Spleen (tissue), 11 donors: ENCODE measurements at regions not wholly inside any gene's neighbourhood (a gene's known extent, or its start where the extent isn't known, plus 50 kb on each side); places are given as distances from the start of the nearest gene placed in this dataset.

Experiments
- DNase-seq: peaks from one replicate; pipeline ENCODE4 v3.0.0-alpha.2; 2020
- H3K27ac ChIP-seq, 8 donors: fragments of 200-600 bp; sonication (generic) in 7 of 8; 1 replicate in 4 of 8; 2 replicates in 4 of 8; pipeline versions ENCODE4 v1.5.0 to v1.8.0; 2016 to 2021; ENCODE audit warnings: inconsistent platforms in 4 of 8, mild to moderate bottlenecking in 4 of 8, moderate library complexity in 1 of 8
- H3K27me3 ChIP-seq, 7 donors: fragments of 200-600 bp; sonication (generic) in 6 of 7; replicated peaks in 1 of 7; 1 replicate in 4 of 7; 2 replicates in 3 of 7; pipeline versions ENCODE4 v1.5.0 to v1.8.0; 2016 to 2021; ENCODE audit warnings: inconsistent platforms in 3 of 7, mild to moderate bottlenecking in 1 of 7
- H3K36me3 ChIP-seq, 6 donors: fragments of 200-600 bp; sonication (generic) in 5 of 6; 1 replicate in 4 of 6; 2 replicates in 2 of 6; pipeline versions ENCODE4 v1.5.0 to v1.8.0; 2016 to 2021; ENCODE audit warnings: inconsistent platforms in 2 of 6
- H3K4me1 ChIP-seq, 6 donors: fragments of 200-600 bp; sonication (generic) in 5 of 6; 1 replicate in 3 of 6; 2 replicates in 3 of 6; pipeline versions ENCODE4 v1.5.0 to v1.8.0; 2016 to 2021; ENCODE audit warnings: inconsistent platforms in 3 of 6
- H3K4me3 ChIP-seq, 8 donors: fragments of 200-600 bp; sonication (generic) in 7 of 8; 1 replicate in 4 of 8; 2 replicates in 4 of 8; pipeline versions ENCODE4 v1.5.0 to v1.8.0; 2016 to 2021; ENCODE audit warnings: inconsistent platforms in 4 of 8, mild to moderate bottlenecking in 4 of 8, moderate library complexity in 2 of 8
- H3K9me3 ChIP-seq, 8 donors: fragments of 200-600 bp; sonication (generic) in 7 of 8; 1 replicate in 4 of 8; 2 replicates in 4 of 8; pipeline versions ENCODE4 v1.5.0 to v1.8.0; 2016 to 2021; ENCODE audit warnings: inconsistent platforms in 4 of 8
- CTCF ChIP-seq, 11 experiments: fragments of 200-600 bp in 7 of 11; fragments of 450-650 bp in 4 of 11; sonication (generic) in 4 of 11; IDR thresholded peaks in 8 of 11; conservative IDR thresholded peaks in 3 of 11; 1 replicate in 7 of 11; 2 replicates in 4 of 11; pipeline versions ENCODE4 v1.4.0 to v1.8.0; 2016 to 2021; ENCODE audit warnings: antibody characterized with exemption in 11 of 11, inconsistent platforms in 4 of 11, mild to moderate bottlenecking in 1 of 11
- POLR2A ChIP-seq, 3 donors: fragments of 450-650 bp; IDR thresholded peaks; one replicate each; pipeline ENCODE4 v1.5.1; 2017; ENCODE audit warnings: antibody characterized with exemption in 3 of 3, mild to moderate bottlenecking in 1 of 3
- POLR2AphosphoS5 ChIP-seq, 3 donors: sonication (generic); formaldehyde crosslinking; IDR thresholded peaks; one replicate each; pipeline ENCODE4 v1.5.1; 2017; ENCODE audit warnings: antibody characterized with exemption in 3 of 3
- WGBS, 5 donors: extraction: QIAGEN DNeasy Blood & Tissue Kit in 3 of 5; methylation state at CpG; one replicate each; pipeline versions ENCODE4 v1.1.5 to v1.1.7; 2013 to 2018; 5-methylcytosine and 5-hydroxymethylcytosine counted together
- intact Hi-C: fragments of 100-400 bp; cut with DNase I; formaldehyde crosslinking; loops from one replicate; pipeline ENCODE4 v1.15.0; 2023; ENCODE audit warnings: low total_unique reads
- donor health status: healthy with polysubstance abuse.
- donor health status: DM: no; HTN: no; CAD: no; lungs with moderate emphysema.
- donor health status: DM: no; HTN: no; CAD: no.
- donor health status: Bipolar disorder and iron deficiency.
- donor health status: healthy.
- donor health status: DM: no; HTN: no; CAD: no.
- donor health status: DM: yes; HTN: yes; CAD: no.

GRCh38 chr11:134901542-134901941, 489.5 kb upstream of the B3GAT1 start:
- Histone ChIP-seq H3K27ac (no peak overlapping the region), H3K4me3 (no peak overlapping the region), H3K36me3 (no peaks in the 10 kb centered on the region), H3K9me3 (no peaks in the 10 kb centered on the region), H3K4me1 (peaks cover 0 to 2% (median 0%) of the 10 kb centered on the region in 6 donors), H3K27me3 (peaks cover 0 to 35% (median 0%) of the 10 kb centered on the region in 7 donors)
- WGBS, 5 donors: 69 to 83% (median 73%) methylated on average over 7 of the region's 7 CpGs
- TF ChIP-seq POLR2A (IDR thresholded peaks at IDR 0.05) (no peak), POLR2AphosphoS5 (IDR thresholded peaks at IDR 0.05) (no peak), CTCF (IDR thresholded peaks at IDR 0.05 in 8 of 11, conservative IDR thresholded peaks at IDR 0.05 in 3 of 11) (no peak)
- DNase-seq: no peak
- intact Hi-C loops: no loop called here

GRCh38 chr11:134893810-134894685, 482.0 kb upstream of the B3GAT1 start:
- H3K9me3 ChIP-seq: peaks cover 0 to 12% (median 0%) of the 10 kb centered on the region in 8 donors
- no peak overlapping the region for H3K4me3 ChIP-seq
- H3K27ac ChIP-seq: no peak overlapping the region
- peaks cover 0 to 3% (median 0%) of the 10 kb centered on the region in 7 donors for H3K27me3 ChIP-seq
- 76 to 83% (median 79%) methylated on average over 13 of the region's 13 CpGs for WGBS, 5 donors
- no peaks in the 10 kb centered on the region for H3K4me1 ChIP-seq
- H3K36me3 ChIP-seq: no peaks in the 10 kb centered on the region
- no peak for DNase-seq
- no peak for TF ChIP-seq POLR2A (IDR thresholded peaks at IDR 0.05)
- TF ChIP-seq POLR2AphosphoS5 (IDR thresholded peaks at IDR 0.05): no peak
- TF ChIP-seq CTCF (IDR thresholded peaks at IDR 0.05 in 8 of 11, conservative IDR thresholded peaks at IDR 0.05 in 3 of 11): no peak
- intact Hi-C loops: no loop called here

- Histone ChIP-seq H3K4me1 (no peaks in the 10 kb centered on the region), H3K27me3 (peaks cover 0 to 28% (median 0%) of the 10 kb centered on the region in 7 donors), H3K9me3 (peaks cover 0 to 12% (median 0%) of the 10 kb centered on the region in 8 donors), H3K4me3 (no peak overlapping the region), H3K36me3 (no peaks in the 10 kb centered on the region), H3K27ac (no peak overlapping the region)
- 64 to 82% (median 68%) methylated on average over 5 of the region's 5 CpGs for WGBS, 5 donors
- TF ChIP-seq CTCF (IDR thresholded peaks at IDR 0.05 in 8 of 11, conservative IDR thresholded peaks at IDR 0.05 in 3 of 11) (no peak), POLR2A (IDR thresholded peaks at IDR 0.05) (no peak), POLR2AphosphoS5 (IDR thresholded peaks at IDR 0.05) (no peak)
- DNase-seq: no peak
- intact Hi-C loops: no loop called here
Measured at GRCh38 chr11:134890446-134890845, 478.4 kb upstream of the B3GAT1 start.

- H3K36me3 ChIP-seq: no peaks in the 10 kb centered on the region
- H3K27me3 ChIP-seq: peaks cover 0 to 31% (median 0%) of the 10 kb centered on the region in 7 donors
- H3K27ac ChIP-seq: no peak overlapping the region
- TF ChIP-seq CTCF (IDR thresholded peaks at IDR 0.05 in 8 of 11, conservative IDR thresholded peaks at IDR 0.05 in 3 of 11): no peak
- no peak for TF ChIP-seq POLR2AphosphoS5 (IDR thresholded peaks at IDR 0.05)
- TF ChIP-seq POLR2A (IDR thresholded peaks at IDR 0.05): no peak
- intact Hi-C loops: no loop called here
- no peaks in the 10 kb centered on the region for H3K4me1 ChIP-seq
- H3K4me3 ChIP-seq: no peak overlapping the region
- no peak for DNase-seq
- H3K9me3 ChIP-seq: peaks cover 0 to 12% (median 0%) of the 10 kb centered on the region in 8 donors
- WGBS, 5 donors: 71 to 87% (median 75%) methylated on average over 6 of the region's 6 CpGs
Measured at GRCh38 chr11:134889832-134890231, 477.8 kb upstream of the B3GAT1 start.
